GM12865 (cell line): ENCODE measurements at regions not wholly inside any gene's neighbourhood (a gene's known extent, or its start where the extent isn't known, plus 50 kb on each side); places are given as distances from the start of the nearest gene placed in this dataset.
"Not testable (repeated sequence)": the region's sequence is repeated elsewhere in the genome, so short reads cannot be mapped to it uniquely, and the experiment has no call there.

Experiments
- DNase-seq: peaks from one replicate; pipeline ENCODE4 v3.0.0; 2010; ENCODE audit warnings: low read depth
- H3K4me3 ChIP-seq: 2 replicates; pipeline ENCODE4 v1.5.1; 2011; ENCODE audit warnings: mild to moderate bottlenecking, low read depth, low read length, control low read depth
- TF ChIP-seq, protein P1 (sequence below): IDR thresholded peaks from 2 replicates; pipeline ENCODE4 v1.5.1; 2011; ENCODE audit warnings: low read length, control low read depth, low read depth, inconsistent platforms; ENCODE audit not compliant: insufficient read depth; ENCODE audit errors: missing control alignments

DNA sequence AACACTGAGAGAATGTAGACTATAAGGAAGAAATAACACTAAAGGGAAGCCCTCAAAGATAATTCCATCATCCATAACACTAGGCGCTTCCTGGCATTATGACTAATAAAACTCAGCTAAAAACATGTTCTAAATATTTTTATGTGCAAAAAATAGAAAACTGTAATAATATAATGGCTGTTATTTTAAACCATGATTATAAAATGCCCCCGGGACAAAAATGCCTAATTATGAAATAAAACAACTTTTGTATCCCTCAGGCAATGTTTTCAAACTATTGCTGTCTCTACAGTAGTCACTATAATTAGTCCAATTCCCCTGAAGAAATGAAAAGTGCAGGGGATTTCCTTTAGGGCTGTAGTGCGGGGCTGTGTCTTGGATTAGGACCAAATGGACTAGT lies 242.4 kb downstream of the RNF144B start:
- no peak overlapping the region for H3K4me3 ChIP-seq
- DNase-seq: no peak

GRCh38 chr6:18632670-18633410 lies 245.7 kb downstream of the RNF144B start:
- no peak overlapping the region for H3K4me3 ChIP-seq
- TF ChIP-seq, protein P1, sequence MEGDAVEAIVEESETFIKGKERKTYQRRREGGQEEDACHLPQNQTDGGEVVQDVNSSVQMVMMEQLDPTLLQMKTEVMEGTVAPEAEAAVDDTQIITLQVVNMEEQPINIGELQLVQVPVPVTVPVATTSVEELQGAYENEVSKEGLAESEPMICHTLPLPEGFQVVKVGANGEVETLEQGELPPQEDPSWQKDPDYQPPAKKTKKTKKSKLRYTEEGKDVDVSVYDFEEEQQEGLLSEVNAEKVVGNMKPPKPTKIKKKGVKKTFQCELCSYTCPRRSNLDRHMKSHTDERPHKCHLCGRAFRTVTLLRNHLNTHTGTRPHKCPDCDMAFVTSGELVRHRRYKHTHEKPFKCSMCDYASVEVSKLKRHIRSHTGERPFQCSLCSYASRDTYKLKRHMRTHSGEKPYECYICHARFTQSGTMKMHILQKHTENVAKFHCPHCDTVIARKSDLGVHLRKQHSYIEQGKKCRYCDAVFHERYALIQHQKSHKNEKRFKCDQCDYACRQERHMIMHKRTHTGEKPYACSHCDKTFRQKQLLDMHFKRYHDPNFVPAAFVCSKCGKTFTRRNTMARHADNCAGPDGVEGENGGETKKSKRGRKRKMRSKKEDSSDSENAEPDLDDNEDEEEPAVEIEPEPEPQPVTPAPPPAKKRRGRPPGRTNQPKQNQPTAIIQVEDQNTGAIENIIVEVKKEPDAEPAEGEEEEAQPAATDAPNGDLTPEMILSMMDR: no peak
- no peak for DNase-seq

More for the DNA sequence above, 242.4 kb downstream of the RNF144B start:
- TF ChIP-seq, protein P1: no peak

DNA sequence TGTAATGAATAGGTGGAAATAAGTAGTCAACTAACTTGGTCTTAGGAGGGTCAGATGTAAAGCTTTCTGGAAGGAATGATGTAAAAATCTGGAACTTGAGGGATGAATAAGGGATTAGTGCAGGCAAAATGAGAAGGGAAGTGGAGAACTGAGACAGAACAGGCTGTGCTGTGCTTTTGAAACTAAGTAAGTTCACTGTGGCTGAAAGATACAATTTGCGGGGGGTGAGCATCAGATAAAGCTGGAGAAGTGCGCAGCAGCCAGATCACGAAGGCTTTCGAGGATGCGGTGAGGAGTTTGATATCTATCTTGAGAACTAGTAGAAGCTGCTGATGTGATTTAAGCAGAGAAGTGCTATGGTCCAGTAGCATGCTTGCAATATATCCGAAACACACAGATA lies 247.8 kb downstream of the RNF144B start:
- H3K4me3 ChIP-seq: no peak overlapping the region
- TF ChIP-seq, protein P1: no peak
- no peak for DNase-seq

GRCh38 chr6:18640134-18640533 lies 253.0 kb downstream of the RNF144B start:
- no peak for DNase-seq
- TF ChIP-seq, protein P1: no peak
- H3K4me3 ChIP-seq: no peak overlapping the region

DNA sequence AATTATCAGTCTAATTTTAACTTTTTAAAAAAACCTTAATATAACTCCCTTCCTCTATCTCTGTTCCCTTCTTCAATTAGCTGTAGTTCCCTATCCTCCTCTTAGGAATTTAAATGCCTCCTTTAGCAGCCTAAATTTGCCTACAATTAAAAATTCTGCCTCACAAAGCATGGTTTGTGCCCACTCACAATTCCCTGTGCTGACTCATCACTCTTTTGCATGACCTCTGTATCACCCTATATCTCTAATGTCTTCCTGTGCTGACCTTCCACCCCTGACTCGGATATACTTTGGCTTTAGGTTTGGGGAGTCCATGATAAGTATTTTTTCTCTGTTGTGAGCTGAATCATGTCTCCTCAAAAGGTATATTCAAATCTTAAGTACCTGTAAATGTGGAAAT lies 253.6 kb downstream of the RNF144B start:
- no peak overlapping the region for H3K4me3 ChIP-seq
- TF ChIP-seq, protein P1: no peak
- DNase-seq: no peak

GRCh38 chr6:18654821-18655220 lies 267.7 kb downstream of the RNF144B start:
- H3K4me3 ChIP-seq: no peak overlapping the region
- no peak for DNase-seq
- TF ChIP-seq, protein P1: no peak

DNA sequence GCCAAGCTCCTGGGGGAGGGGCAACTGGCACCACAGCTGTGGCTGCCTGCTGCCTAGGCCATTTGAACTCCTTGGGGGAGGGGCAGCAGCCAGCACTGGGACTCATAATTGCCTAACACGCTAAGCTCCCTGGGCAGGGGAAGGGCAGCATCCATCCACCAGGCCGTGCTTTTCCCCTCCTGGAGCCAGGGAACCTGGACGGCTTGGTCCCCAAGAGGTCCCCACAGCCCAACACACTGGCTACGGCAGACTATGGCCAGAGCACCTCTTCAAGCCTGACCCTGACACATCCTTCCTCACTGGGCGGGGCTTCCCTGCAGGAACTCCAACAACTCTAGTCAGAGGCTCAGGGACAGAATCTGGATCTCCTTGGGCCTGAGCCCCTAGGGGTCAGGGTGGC lies 269.4 kb downstream of the RNF144B start:
- DNase-seq: no peak
- TF ChIP-seq, protein P1: no peak
- H3K4me3 ChIP-seq: no peak overlapping the region

DNA sequence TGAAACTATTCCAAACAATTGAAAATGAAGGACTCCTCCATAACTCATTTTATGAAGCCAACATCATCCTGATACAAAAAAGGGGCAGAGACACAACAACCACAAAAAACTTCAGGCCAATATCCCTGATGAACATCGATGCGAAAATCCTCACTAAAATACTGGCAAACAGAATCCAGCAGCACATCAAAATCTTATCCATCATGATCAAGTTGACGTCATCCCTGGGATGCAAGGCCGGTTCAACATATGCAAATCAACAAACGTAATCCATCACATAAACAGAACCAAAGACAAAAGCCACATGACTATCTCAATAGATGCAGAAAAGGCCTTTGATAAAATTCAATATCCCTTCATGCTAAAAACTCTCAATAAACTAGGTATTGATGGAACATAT lies 272.8 kb downstream of the RNF144B start:
- DNase-seq, H3K4me3 ChIP-seq: not testable (repeated sequence)
